ENCODE measurements at regions not wholly inside any gene's neighbourhood (a gene's known extent, or its start where the extent isn't known, plus 50 kb on each side); places are given as distances from the start of the nearest gene placed in this dataset.

GRCh38 chr7:136198168-136198567, 221.0 kb upstream of the MTPN start:
- no peaks in the 10 kb centered on the region for H3K36me3 ChIP-seq (ENCODE audit: control insufficient read depth in 1 of 2, insufficient read depth in 2 of 2, low read length in 2 of 2)
- H3K4me3 ChIP-seq (ENCODE audit: low read depth in 1 of 2, low read length in 2 of 2) = no peak overlapping the region
- no peak overlapping the region for H3K27ac ChIP-seq (ENCODE audit: low read length)
- no peaks in the 10 kb centered on the region for H3K27me3 ChIP-seq (ENCODE audit: low read depth, low read length)
- H3K4me1 ChIP-seq (ENCODE audit: control insufficient read depth in 1 of 2, insufficient read depth in 2 of 2, low read length in 2 of 2) = no peaks in the 10 kb centered on the region
- peaks cover 0 to 30% of the 10 kb centered on the region in 2 donors for H3K9me3 ChIP-seq (ENCODE audit: control insufficient read depth in 1 of 2, low read length in 2 of 2)

- H3K27ac ChIP-seq (ENCODE audit: low read length) = no peak overlapping the region
- H3K9me3 ChIP-seq (ENCODE audit: control insufficient read depth in 1 of 2, low read length in 2 of 2) = peaks cover 0 to 28% of the 10 kb centered on the region in 2 donors
- no peaks in the 10 kb centered on the region for H3K4me1 ChIP-seq (ENCODE audit: control insufficient read depth in 1 of 2, insufficient read depth in 2 of 2, low read length in 2 of 2)
- H3K4me3 ChIP-seq (ENCODE audit: low read depth in 1 of 2, low read length in 2 of 2) = no peak overlapping the region
- H3K27me3 ChIP-seq (ENCODE audit: low read depth, low read length) = no peaks in the 10 kb centered on the region
- H3K36me3 ChIP-seq (ENCODE audit: control insufficient read depth in 1 of 2, insufficient read depth in 2 of 2, low read length in 2 of 2) = no peaks in the 10 kb centered on the region
Measured at GRCh38 chr7:136194878-136195277, 217.7 kb upstream of the MTPN start.

DNA sequence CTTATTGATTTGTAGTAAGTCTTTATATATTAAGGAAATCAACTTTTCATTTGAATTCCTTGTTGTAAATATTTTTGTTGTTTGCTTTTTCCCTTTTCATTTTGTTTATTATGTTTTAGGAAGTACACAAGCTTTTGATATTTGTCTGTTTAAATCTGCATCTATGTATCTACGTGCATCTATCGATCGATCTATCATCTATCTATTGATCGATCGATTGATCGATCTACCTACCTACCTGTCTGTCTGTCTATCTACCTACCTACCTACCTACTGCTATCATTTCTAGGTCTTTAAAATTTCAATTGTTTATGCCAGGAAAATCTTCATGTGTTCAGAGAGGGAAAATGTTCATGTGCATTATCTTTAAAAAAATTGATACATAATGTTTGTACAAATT, 216.8 kb upstream of the MTPN start:
- Histone ChIP-seq H3K27me3 (ENCODE audit: low read depth, low read length) (no peaks in the 10 kb centered on the region), H3K4me1 (ENCODE audit: control insufficient read depth in 1 of 2, insufficient read depth in 2 of 2, low read length in 2 of 2) (no peaks in the 10 kb centered on the region), H3K9me3 (ENCODE audit: control insufficient read depth in 1 of 2, low read length in 2 of 2) (peaks cover 0 to 21% of the 10 kb centered on the region in 2 donors), H3K4me3 (ENCODE audit: low read depth in 1 of 2, low read length in 2 of 2) (no peak overlapping the region), H3K27ac (ENCODE audit: low read length) (no peak overlapping the region), H3K36me3 (ENCODE audit: control insufficient read depth in 1 of 2, insufficient read depth in 2 of 2, low read length in 2 of 2) (no peaks in the 10 kb centered on the region)

DNA sequence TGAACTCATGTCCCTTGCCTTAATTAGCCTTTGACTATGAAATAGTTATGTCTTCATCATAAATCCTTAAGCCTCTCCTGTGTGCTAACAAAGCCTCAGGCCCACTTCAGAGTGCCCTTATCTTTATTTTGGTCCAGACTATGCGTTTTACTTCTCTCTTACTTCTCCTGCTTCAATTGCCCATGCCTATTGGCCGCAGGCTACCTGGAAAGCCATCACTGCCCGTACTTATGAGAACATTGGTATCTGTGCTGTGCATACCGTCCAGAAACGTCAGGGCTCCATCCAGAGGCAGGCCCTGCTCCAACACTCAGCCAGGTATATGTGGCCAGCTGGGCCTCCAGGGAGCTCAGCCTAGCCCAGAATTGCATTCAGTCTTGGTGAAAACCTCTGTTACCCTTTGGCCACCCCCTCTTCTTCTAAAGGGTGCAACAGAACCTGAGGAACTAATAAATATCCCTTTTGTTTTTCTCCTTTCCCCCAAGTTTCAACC, 212.4 kb upstream of the MTPN start:
- Histone ChIP-seq H3K27ac (ENCODE audit: low read length) (no peak overlapping the region), H3K9me3 (ENCODE audit: control insufficient read depth in 1 of 2, low read length in 2 of 2) (peaks cover 0 to 2% of the 10 kb centered on the region in 2 donors), H3K4me3 (ENCODE audit: low read depth in 1 of 2, low read length in 2 of 2) (no peak overlapping the region), H3K4me1 (ENCODE audit: control insufficient read depth in 1 of 2, insufficient read depth in 2 of 2, low read length in 2 of 2) (no peaks in the 10 kb centered on the region), H3K36me3 (ENCODE audit: control insufficient read depth in 1 of 2, insufficient read depth in 2 of 2, low read length in 2 of 2) (no peaks in the 10 kb centered on the region), H3K27me3 (ENCODE audit: low read depth, low read length) (no peaks in the 10 kb centered on the region)

DNA sequence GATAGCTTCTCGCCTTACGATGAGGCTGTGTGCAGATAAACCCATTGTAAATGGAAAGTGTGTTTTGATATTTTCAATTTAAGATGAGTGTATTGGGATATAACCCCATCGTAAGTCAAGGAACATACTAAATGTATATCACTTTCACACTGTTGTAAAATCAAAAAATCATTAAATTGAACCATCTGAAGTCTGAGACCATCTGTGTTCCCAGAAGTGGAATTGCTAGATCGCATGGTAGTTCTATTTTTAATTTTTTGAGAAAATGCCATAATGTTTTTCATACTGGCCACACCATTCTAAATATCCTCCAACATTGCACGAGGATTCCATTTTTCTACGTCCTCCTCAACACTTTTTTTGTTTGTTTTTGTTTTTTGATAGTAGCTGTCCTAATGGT, 209.1 kb upstream of the MTPN start:
- H3K9me3 ChIP-seq (ENCODE audit: control insufficient read depth in 1 of 2, low read length in 2 of 2) = no peaks in the 10 kb centered on the region
- no peaks in the 10 kb centered on the region for H3K4me1 ChIP-seq (ENCODE audit: control insufficient read depth in 1 of 2, insufficient read depth in 2 of 2, low read length in 2 of 2)
- no peak overlapping the region for H3K4me3 ChIP-seq (ENCODE audit: low read depth in 1 of 2, low read length in 2 of 2)
- no peaks in the 10 kb centered on the region for H3K36me3 ChIP-seq (ENCODE audit: control insufficient read depth in 1 of 2, insufficient read depth in 2 of 2, low read length in 2 of 2)
- no peaks in the 10 kb centered on the region for H3K27me3 ChIP-seq (ENCODE audit: low read depth, low read length)
- H3K27ac ChIP-seq (ENCODE audit: low read length) = no peak overlapping the region

- H3K27me3 ChIP-seq (ENCODE audit: low read depth, low read length) = no peaks in the 10 kb centered on the region
- H3K4me3 ChIP-seq (ENCODE audit: low read depth in 1 of 2, low read length in 2 of 2) = no peak overlapping the region
- no peaks in the 10 kb centered on the region for H3K4me1 ChIP-seq (ENCODE audit: control insufficient read depth in 1 of 2, insufficient read depth in 2 of 2, low read length in 2 of 2)
- H3K27ac ChIP-seq (ENCODE audit: low read length) = no peak overlapping the region
- no peaks in the 10 kb centered on the region for H3K36me3 ChIP-seq (ENCODE audit: control insufficient read depth in 1 of 2, insufficient read depth in 2 of 2, low read length in 2 of 2)
- H3K9me3 ChIP-seq (ENCODE audit: control insufficient read depth in 1 of 2, low read length in 2 of 2) = no peaks in the 10 kb centered on the region
Measured at GRCh38 chr7:136184719-136185118, 207.6 kb upstream of the MTPN start.

GRCh38 chr7:136183981-136184380, 206.8 kb upstream of the MTPN start:
- H3K4me3 ChIP-seq (ENCODE audit: low read depth in 1 of 2, low read length in 2 of 2) = no peak overlapping the region
- H3K27ac ChIP-seq (ENCODE audit: low read length) = no peak overlapping the region
- no peaks in the 10 kb centered on the region for H3K36me3 ChIP-seq (ENCODE audit: control insufficient read depth in 1 of 2, insufficient read depth in 2 of 2, low read length in 2 of 2)
- H3K4me1 ChIP-seq (ENCODE audit: control insufficient read depth in 1 of 2, insufficient read depth in 2 of 2, low read length in 2 of 2) = no peaks in the 10 kb centered on the region
- no peaks in the 10 kb centered on the region for H3K27me3 ChIP-seq (ENCODE audit: low read depth, low read length)
- H3K9me3 ChIP-seq (ENCODE audit: control insufficient read depth in 1 of 2, low read length in 2 of 2) = no peaks in the 10 kb centered on the region

DNA sequence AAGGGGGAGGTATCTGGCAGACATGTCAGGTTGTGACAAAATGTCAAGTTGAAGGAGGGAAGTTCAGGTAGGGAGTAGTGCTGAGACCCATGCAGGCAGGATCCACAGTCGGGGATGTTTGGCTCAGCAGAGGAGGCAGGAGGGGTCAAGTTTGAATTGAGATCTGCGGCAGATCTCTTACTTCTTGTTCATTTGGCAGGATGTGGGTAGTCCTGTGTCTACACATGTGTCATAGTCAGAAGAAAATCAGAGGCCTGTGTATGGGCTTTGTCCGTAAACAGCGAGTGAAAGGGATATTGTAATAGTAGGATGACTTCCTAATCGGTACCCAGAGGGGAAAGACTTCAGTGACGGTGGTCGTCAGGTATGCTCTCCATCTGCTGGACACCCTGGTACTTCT, 203.8 kb upstream of the MTPN start:
- Histone ChIP-seq H3K9me3 (ENCODE audit: control insufficient read depth in 1 of 2, low read length in 2 of 2) (no peaks in the 10 kb centered on the region), H3K4me1 (ENCODE audit: control insufficient read depth in 1 of 2, insufficient read depth in 2 of 2, low read length in 2 of 2) (no peaks in the 10 kb centered on the region), H3K27ac (ENCODE audit: low read length) (no peak overlapping the region), H3K4me3 (ENCODE audit: low read depth in 1 of 2, low read length in 2 of 2) (no peak overlapping the region), H3K27me3 (ENCODE audit: low read depth, low read length) (no peaks in the 10 kb centered on the region), H3K36me3 (ENCODE audit: control insufficient read depth in 1 of 2, insufficient read depth in 2 of 2, low read length in 2 of 2) (no peaks in the 10 kb centered on the region)

DNA sequence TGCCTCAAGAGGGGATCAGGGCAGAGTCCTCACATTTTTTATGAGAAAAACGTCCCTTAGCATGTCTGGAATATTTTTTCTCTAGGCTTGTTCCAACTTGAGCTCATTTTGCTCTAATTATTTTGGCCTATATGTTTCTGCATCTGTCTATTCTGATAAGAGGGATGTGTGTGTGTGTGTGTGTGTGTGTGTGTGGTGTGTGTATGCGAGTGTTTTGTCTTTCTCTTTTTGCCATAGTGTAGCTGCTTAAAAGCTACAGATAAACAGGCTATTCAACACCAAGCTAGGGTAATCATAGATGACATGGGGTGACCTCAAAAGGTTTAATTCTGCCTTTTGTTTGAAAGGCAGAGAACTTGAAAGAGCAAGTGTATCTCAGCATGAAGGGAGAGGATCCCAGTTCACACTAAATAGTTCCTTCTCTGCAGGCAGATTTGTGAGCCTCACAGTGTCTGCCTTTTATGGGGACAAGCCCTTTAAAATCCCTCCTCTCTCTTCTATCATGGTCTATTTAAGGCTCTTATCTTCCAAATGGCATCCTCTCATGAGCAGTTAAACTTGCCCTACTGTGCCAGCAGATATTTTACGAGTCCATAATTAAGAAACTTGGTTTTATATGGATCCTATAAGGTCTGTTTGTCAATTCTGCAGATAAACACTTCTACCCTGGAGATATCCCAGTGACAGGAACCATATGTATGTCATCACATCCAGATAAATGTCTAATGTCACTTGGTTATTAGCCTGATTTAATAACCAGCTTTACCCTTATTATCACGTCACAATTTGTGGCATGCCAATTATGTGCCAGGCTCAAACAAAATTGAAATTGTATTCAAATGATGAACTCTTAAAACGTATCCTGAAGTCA, 202.9 kb upstream of the MTPN start:
- no peaks in the 10 kb centered on the region for H3K36me3 ChIP-seq (ENCODE audit: control insufficient read depth in 1 of 2, insufficient read depth in 2 of 2, low read length in 2 of 2)
- H3K27me3 ChIP-seq (ENCODE audit: low read depth, low read length) = no peaks in the 10 kb centered on the region
- H3K4me3 ChIP-seq (ENCODE audit: low read depth in 1 of 2, low read length in 2 of 2) = no peak overlapping the region
- no peak overlapping the region for H3K27ac ChIP-seq (ENCODE audit: low read length)
- no peaks in the 10 kb centered on the region for H3K4me1 ChIP-seq (ENCODE audit: control insufficient read depth in 1 of 2, insufficient read depth in 2 of 2, low read length in 2 of 2)
- no peaks in the 10 kb centered on the region for H3K9me3 ChIP-seq (ENCODE audit: control insufficient read depth in 1 of 2, low read length in 2 of 2)

GRCh38 chr7:136179154-136179553, 202.0 kb upstream of the MTPN start:
- Histone ChIP-seq H3K4me3 (ENCODE audit: low read depth in 1 of 2, low read length in 2 of 2) (no peak overlapping the region), H3K9me3 (ENCODE audit: control insufficient read depth in 1 of 2, low read length in 2 of 2) (no peaks in the 10 kb centered on the region), H3K27ac (ENCODE audit: low read length) (no peak overlapping the region)

DNA sequence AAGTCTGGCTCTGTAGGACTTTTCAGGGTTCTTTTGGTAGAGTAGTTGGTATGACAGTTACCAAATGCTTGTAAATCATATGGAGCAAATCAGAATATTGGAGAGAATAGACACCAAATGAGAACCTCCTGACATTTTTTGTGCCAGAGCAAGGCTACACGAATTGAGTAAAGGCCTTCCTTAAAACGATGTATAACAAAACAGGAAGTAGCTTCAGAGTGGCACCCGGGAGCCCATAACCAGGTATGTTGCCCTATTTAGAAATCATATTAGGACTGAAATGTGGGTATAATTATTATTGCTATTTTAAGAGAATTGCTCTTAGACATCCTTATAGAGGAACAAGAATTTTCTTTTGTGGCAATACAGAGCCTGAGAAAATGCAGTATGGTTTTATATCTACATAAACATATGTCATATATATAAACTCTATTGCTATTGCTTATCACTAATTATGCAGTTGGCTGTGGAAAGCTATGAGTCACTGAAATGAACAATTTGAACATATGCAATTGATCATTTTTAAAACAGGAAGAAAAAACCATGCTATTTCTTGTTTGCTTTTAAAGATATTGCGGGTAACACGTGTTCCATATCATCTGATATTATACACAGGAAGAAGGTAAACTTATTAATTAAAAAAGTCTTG, 197.4 kb upstream of the MTPN start:
- Histone ChIP-seq H3K27me3 (ENCODE audit: low read depth, low read length) (no peaks in the 10 kb centered on the region), H3K9me3 (ENCODE audit: control insufficient read depth in 1 of 2, low read length in 2 of 2) (no peaks in the 10 kb centered on the region), H3K27ac (ENCODE audit: low read length) (no peak overlapping the region), H3K4me3 (ENCODE audit: low read depth in 1 of 2, low read length in 2 of 2) (no peak overlapping the region), H3K36me3 (ENCODE audit: control insufficient read depth in 1 of 2, insufficient read depth in 2 of 2, low read length in 2 of 2) (no peaks in the 10 kb centered on the region), H3K4me1 (ENCODE audit: control insufficient read depth in 1 of 2, insufficient read depth in 2 of 2, low read length in 2 of 2) (peaks cover 0 to 3% of the 10 kb centered on the region in 2 donors)

More at GRCh38 chr7:136179154-136179553, 202.0 kb upstream of the MTPN start:
- Histone ChIP-seq H3K4me1 (ENCODE audit: control insufficient read depth in 1 of 2, insufficient read depth in 2 of 2, low read length in 2 of 2) (no peaks in the 10 kb centered on the region), H3K36me3 (ENCODE audit: control insufficient read depth in 1 of 2, insufficient read depth in 2 of 2, low read length in 2 of 2) (no peaks in the 10 kb centered on the region), H3K27me3 (ENCODE audit: low read depth, low read length) (no peaks in the 10 kb centered on the region)
